Colon (tissue), 2 donors: ENCODE measurements at regions not wholly inside any gene's neighbourhood (a gene's known extent, or its start where the extent isn't known, plus 50 kb on each side); places are given as distances from the start of the nearest gene placed in this dataset.
A peak's percentile ranks its signal among the peaks of the same experiment; 100 is the strongest.
"Not testable (repeated sequence)": the region's sequence is repeated elsewhere in the genome, so short reads cannot be mapped to it uniquely, and the experiment has no call there.

ENCODE experiments used
- FAIRE-seq: peaks from 2 replicates; lab custom pipeline; 2012; peaks lifted over from hg19 to GRCh38; lab: Jason Lieb, UNC
- donor health status: control.
- donor health status: control.

DNA sequence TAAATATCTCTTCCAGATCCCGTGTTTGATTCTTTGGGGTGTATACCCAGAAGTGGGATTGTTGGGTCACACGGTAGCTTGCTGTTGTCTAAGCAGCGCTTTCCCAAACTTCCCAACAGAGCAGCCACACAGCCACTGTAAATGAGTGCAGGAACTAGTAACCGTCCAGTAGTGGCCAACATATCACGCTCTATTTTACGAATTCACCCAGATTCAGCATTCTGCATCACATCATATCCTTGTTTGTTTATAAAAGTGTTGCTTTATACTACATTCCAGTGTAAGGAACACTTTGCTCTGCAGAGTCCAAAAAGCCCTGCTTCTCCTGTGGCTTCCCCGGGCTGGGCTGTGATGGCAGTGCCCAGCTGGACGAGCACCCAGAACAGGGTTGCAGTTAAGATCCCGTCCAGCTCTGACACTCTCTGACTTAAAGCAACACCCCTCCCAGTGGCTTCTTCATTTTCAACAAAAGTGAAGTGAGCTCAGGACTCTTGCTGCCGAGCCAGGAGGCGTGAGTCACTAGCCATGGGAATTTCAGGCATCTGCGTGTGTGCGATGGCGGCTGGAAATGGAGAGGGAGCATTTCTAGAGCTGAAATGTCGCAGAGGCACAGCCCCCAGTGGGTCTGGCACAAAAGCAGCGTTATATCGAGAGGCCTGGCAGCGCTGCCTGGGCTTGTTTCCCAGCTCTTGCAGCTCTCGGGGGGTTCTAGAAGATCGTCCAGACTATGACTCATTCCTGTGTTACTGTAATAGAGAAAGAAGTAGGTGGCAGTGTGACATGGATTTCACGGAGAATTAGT, 216.3 kb upstream of the ECI2 start:
- no peak for FAIRE-seq

DNA sequence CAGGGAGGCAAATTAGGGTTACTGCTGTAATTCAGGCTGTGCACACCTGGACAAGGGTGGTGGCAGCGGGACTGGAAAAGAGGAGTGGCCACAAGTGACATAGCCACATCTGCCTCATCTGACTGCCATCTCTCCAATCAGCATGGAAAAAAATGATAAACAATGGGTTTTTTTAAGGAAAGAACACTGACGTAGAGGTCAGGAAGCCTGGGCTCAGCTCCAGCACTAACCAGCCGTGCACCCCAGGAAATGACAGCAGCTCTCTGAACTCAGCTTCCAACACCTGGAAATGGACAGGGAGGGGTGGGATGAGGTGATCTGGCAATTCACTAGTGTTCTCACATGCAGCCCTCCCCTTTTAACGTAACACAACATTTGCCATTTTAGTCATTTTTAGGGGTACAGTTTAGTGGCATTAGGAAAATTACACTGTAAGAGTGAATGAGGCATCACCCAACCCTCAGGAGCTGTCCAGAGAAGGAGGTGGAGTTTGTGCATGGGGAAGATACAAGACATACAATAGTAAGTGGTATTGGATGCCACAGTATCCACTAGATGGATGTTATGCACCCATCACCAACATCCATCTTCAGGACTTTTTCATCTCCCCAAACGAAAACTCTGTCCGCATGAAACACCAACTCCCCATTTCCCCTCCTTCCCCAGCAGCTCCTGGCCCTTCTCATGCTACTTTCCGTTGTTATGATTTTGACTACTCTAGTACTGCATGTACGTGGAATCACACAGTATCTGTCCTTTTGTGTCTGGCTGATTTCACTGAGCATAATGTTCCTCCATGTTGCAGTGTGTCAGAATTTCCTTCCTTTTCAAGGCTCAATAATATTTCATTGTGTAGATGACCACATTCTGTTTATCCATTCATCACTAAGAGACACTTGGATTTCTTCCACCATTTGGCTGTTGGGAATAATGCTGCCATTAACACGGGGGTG, 215.5 kb upstream of the ECI2 start:
- FAIRE-seq = no peak

DNA sequence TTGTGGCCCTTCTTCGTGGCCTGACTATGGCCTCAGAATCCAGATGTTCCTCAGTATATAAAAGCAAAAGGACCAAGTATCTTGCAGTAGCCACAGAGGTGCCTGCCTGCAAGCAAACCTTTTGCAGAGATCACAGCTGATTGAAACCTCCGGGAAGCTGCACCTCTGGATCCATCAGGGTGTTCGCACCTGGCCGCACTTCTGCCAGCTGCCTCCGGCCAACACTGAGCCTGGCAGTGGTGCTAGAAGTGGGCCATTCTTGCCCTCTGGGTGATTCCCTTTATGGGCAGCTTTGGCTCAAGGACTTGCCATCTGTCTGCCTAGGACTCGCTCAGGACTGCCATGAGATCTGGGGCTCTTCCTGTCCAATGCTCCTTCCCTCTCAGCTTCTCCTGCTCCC, 214.6 kb upstream of the ECI2 start:
- FAIRE-seq = no peak

DNA sequence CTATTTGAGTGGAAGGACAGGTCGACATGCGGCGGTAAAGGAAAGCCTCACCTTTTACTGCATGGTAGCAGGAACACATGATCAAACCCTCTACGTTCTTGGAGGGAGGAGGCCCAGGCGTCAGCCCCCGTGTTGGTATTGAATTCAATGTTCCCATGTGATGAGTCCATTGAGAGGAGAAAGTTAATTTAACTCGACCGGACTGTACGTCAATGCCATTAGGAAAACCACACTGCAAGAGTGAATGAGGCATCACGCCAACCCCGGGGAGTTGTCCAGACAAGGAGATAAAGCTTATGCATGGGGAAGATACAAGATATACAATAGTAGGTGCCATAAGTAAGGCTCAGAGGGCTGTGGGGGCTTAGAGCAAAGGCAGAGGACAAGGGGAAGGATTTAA, 213.9 kb upstream of the ECI2 start:
- FAIRE-seq = no peak

DNA sequence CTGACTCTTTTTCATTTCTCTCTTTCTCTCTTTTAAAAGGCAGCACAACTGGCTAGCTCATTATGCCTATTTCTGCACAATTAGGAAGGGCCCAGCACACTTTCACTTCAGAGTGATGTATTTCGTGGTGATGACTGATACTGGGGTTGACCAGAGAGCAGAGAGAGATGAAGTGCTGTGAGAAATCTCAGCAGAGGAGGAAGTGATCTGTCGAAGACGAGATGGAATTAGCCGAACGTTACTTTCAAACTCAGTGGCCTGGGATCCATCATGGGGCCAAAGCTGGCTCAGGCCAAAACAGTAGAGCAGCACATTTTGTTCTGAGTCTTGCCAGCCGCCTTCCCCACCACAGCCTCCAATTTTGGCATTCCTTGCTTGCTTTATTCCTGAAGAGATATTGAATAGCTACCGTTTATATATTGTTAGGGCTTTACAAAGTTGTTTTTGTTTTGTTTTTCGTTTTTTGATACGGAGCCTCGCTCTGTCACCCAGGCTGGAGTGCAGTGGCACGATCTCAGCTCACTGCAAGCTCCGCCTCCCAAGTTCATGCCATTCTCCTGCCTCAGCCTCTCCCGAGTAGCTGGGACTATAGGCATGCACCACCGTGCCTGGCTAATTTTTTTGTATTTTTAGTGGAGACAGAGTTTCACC, 213.2 kb upstream of the ECI2 start:
- FAIRE-seq = no peak

DNA sequence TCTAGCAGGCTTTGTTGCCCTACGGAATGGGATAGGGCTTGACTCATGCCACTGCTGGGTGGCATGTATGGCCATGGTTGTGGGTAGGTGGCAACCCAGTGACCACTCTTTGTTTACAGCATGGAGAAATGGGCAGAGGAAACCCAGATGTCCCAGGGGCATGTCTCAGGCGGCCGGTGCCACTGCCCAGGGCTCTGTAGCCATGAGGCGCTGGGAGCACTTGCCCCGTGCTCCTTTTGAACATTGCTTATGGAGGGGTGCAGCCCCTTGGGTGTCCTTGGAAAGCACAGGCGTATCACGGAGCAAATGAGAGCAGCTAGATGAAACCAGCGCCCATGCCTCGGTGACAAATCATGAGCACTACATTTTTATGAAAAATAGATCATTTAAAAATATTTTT, 212.5 kb upstream of the ECI2 start:
- FAIRE-seq = no peak

DNA sequence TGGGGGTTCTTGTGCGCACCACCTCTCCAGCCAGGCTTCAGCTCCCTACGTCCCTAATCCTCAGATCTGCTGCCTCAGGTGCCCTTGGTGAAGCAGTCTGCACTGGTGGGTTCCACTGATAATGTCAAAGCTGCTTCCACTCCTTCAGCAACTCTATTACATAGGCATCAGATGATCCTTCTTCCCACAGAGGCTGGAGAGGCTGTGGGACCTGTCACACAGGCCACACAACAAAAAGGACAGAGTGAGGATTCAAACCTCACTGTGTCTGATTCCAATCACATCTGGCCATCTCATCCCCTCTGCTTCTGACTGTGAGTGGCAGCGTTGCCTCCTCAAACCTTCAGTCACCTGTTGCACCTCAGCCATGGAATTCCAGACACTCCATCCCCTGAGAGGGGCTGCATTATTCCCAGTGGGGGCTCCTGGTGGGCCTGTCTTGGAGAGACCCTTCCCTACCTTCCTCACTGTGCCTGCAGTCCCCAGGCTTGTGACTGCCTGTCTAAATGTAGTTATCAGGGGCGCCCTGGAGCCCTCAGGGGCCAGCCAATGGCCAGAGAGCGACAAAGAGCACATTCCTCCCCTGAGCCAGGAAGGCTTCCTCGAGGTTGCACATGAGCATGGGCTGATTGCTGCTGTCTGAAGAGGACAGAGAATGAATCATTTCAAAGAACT, 211.4 kb upstream of the ECI2 start:
- no peak for FAIRE-seq

DNA sequence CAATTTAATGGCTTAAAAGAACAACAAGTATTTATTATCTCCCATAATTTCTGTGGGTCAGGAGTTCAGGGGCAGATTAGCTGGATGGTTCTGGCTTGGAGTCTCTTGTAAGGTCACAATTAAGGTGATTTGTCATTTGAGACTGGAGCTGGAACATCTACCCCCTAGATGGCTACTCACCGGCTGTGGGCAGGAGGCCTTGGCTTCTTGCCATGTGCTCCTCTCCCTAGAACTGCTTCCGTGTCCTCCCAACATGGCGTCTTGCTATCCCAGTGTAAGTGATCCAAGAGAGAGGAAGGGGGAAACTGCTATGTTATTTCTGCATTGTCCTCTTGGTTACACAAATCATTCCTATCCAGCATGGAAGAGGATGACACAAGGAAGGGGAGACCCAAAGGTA, 210.2 kb upstream of the ECI2 start:
- no peak for FAIRE-seq

DNA sequence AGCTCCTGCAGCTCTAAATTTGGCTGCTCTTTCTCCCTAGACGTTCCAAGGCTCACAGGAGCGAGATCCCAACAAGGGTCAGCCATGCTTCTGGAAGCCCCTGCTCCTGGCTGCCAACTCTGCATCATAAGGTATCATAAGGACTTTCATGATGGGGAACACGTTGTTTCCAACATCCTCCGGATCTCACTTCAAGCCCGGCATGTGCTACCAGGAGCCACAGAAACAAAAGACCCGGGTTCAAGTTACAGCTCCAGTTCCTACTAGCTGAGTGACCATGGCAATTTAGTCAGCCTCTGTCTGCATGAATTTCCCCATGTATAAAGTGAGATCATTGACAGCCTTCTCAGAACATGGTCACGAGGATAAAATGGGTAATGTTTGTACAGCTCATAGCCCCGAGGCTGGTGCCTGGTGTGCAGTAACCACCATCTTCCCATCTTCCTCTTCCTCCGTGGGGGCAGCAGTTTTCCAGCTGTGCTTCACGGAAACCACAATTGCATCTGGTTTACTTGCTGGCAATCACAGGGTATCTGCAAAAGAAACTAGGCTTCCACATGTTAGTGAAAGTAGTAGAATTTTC, 209.0 kb upstream of the ECI2 start:
- FAIRE-seq = no peak

DNA sequence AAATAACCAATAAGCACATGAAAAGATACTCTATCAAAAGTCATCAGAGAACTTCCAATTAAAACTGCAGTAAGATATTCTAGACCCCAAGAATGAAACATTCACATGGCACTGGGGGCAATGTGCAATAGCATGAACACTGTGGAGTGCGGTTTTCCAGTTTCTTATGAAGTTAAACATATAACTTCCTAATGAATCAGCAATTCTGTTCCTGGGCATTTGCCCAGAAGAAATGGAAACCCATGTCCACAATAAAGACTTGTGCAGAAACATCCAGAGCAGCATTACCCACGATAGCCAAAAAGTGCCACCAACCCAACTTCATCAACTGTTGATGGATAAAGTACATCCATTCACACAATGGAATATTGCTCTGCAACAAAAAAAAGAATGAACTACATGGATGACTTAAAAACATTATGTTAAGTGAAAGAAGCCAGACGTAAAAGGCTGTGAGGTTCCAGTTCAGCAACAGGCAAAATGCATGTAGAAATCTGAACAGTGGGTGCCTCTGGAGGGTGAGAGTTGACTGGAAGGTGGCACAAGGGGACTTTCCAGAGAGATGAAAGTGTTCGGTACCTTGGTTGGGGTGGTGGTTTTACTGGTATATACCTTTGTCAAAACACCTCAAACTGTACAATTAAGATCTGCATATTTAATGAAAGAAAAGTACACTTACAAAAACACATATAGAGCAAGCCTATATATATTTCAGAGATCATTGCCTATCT, 207.2 kb upstream of the ECI2 start:
- no peak for FAIRE-seq

DNA sequence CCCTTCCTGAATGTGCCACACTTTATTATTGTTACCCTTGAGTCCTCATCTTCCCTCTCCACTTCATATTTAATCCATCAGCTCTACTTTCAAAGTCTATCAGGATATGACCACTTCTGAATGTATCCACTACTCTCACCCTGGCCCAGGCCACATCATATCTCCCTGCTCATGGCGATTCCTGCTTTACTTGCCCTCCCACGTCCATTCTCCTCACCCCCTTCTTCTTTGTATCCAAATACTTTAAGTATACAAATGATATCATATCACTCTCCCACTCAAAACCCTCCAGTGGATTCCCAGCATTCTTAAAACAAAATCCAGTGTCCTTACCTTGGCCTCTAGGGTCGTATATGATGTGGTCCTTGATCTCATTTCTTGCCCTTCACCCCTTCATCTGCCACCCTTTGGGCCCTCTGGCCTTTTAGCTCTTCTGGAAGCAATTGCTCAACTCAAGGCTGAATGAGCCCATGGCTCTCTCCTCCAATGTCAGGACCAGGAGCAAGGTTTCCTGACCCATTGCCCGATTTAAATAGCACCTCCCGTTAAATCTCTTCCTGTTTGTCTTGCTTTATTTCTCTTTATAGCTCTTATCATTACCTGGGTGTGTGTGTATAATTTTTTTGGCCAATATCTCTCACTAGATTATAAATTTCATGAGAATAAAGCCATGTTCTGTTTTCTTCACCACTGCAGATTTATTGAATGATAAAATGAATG, 205.9 kb upstream of the ECI2 start:
- no peak for FAIRE-seq

DNA sequence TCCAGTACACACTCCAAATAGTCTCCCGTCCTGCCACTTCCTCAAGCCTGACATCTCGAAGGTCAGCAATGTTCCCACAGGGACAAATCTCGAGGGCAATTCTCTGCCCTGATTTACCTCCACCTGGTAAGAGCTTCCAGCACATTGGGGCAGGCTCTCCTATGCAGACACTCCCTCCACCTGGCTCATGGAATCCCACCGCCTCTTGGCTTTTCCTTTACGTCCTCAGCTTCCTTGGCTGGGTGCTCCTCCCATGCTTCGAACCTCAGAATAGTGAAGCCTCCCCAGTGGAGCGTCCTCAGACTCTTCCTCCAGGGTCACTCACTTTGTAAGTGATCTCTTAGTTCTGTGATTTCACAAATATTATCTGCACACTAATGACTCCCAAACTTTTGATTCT, 205.2 kb upstream of the ECI2 start:
- FAIRE-seq = no peak

DNA sequence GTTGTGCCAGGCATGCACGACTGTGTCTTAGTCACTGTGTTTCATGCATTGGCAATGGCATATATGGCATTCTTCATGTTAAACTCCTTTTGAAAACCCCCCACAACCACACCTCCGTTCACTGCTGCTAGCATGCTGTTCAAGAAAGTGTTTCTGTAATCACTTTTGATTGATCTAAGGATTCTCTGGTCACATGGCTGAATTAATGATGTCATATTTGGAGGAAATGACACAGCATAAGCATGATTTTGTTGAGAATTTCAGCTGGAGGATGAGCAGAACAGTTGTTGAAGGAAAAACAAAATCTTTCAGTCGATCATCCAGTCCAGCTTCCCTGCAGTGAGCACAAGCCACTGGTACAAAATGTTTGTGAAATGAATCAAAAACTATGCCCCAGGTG, 203.5 kb upstream of the ECI2 start:
- no peak for FAIRE-seq

DNA sequence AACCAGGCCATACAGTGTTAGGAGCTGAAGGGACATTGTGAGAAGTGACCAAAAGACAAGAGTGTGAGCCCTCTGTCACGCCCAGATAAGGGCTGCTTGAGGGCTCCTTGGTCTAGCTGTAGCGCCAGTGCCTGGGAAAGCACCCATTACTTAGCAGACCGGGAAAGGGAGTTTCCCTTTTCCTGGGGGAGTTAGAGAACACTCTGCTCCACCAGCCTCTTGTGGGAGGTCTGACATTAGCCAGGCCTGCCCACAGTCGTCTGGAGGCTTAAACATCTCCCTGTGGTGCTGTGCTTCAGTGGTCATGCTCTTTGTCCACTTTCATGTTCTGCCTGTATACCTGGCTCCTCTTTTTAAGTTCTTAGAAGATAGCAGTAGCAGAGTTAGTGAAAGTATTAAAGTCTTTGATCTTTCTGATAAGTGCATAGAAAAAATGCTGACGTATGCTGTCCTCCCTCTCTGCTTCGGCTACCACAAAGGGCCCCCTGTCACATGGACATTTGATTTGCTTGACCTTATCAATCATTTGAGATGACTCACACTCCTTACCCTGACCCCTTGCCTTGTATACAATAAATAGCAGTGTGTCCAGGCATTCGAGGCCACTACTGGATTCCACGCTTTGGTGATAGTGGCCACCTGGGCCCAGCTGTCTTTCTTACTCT, 201.5 kb upstream of the ECI2 start:
- no peak for FAIRE-seq

DNA sequence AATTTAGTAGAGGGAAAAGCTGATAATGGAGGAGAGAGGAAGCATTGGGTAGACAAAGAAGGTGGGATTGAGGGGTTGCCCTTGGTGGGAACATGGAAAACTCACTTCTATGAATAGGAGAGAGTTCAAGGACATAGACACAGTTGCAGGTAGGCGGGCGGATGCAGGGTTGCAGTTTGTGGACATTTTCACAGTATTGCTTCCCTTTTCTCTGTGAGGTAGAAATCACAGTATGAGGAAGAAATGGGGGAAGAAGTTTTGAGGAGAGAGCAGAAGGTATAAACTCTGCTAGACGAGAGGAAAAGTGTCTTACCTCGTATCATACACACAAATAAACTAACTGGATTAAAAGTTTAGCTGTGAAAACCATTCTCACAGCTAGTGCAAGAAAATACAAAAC, 200.7 kb upstream of the ECI2 start:
- no peak for FAIRE-seq

DNA sequence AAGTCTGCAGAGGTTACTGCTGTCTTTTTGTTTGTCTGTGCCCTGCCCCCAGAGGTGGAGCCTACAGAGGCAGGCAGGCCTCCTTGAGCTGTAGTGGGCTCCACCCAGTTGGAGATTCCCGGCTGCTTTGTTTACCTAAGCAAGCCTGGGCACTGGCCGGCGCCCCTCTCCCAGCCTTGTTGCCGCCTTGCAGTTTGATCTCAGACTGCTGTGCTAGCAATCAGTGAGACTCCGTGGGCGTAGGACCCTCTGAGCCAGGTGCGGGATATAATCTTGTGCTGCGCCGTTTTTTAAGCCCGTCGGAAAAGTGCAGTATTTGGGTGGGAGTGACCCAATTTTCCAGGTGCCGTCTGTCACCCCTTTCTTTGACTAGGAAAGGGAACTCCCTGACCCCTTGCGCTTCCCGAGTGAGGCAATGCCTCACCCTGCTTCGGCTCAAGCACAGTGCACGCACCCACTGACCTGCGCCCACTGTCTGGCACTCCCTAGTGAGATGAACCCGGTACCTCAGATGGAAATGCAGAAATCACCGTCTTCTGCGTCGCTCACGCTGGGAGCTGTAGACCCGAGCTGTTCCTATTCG, 198.9 kb upstream of the ECI2 start:
- FAIRE-seq = not testable (repeated sequence)

DNA sequence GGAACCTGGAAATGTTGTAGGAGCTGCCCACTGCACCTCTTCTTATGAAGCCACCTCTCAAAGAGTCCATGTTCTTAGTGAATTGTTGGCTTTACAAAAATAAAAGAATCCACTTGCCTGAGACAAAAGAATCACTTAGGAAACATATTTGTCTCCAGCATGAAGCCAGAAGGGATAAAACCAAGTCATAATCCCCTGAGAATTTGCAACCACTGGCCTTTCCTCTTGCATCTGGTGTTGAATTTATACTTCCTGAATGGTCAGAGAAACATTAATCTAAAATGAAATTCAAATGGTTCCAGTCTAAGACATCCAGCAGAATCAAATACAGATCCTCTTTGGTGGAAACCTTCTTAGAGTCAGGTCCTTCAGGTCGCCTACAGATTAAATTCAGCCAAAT, 192.5 kb upstream of the ECI2 start:
- no peak for FAIRE-seq

DNA sequence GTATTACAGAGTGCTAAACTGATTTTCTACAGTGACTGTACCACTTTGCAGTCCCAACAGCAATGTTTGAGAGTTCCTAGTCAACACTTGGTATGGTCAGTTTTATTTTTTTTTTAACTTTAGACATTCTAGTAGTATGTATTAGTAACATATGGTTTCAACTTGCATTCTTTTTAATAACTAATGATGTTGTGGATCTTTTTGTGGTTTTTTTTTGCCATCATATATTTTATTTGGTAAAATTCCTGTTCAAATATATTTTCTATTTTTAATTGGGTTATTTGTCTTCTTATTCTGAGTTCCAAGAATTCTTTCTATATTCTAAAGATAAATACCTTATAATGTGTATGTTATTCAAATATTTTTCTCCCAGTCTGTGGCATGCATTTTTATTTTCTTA, 189.4 kb upstream of the ECI2 start:
- peak; percentile 14 for FAIRE-seq

DNA sequence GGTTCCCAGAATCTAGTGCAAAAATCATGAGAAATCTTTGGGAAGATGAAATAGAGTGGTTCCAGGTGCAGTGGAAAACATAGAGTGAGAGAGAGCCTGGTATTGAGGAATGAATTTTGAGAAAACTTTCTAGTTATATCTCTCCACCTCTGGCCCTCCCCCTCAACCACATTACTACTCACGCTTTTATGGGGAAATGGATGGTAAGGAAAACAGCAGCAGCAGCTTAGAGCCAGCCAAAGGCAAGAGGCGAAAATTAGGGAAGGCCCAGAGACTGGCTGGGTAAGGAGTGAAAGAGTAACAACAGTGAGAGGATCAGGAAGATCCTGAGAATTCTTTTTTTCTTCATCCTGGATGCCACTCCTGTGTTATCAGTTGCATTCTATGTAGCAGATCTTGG, 187.9 kb upstream of the ECI2 start:
- no peak for FAIRE-seq
